H1 (cell line): ENCODE measurements at regions not wholly inside any gene's neighbourhood (a gene's known extent, or its start where the extent isn't known, plus 50 kb on each side); places are given as distances from the start of the nearest gene placed in this dataset.

ENCODE experiments used
- CTCF ChIA-PET: fragments of 300-600 bp; sonication (Branson Sonifier 250); formaldehyde crosslinking; loops from one replicate; lab custom pipeline; 2021; ENCODE audit not compliant: partially characterized antibody; lab: Charles Lee
- POLR2A ChIA-PET: fragments of 300-600 bp; sonication (Branson Sonifier 250); formaldehyde crosslinking; loops from one replicate; lab custom pipeline; 2021; ENCODE audit warnings: inconsistent platforms; ENCODE audit not compliant: partially characterized antibody; lab: Charles Lee
- DNase-seq, 2 experiments: peaks; one replicate each; pipeline versions ENCODE4 v3.0.0 to v3.0.0-alpha.2; 2010 to 2022; ENCODE audit warnings: low spot score in 2 of 2, low read depth in 1 of 2, mixed read lengths in 1 of 2
- FAIRE-seq: peaks from 2 replicates; lab custom pipeline; 2011; peaks lifted over from hg19 to GRCh38; lab: Jason Lieb, UNC
- H2AFZ ChIP-seq: 2 replicates; pipeline ENCODE4 v1.8.1; 2012; ENCODE audit warnings: low read length, inconsistent platforms
- H2AK5ac ChIP-seq: 2 replicates; pipeline ENCODE4 v1.6.1; 2013; ENCODE audit warnings: low read depth, low read length
- H2BK120ac ChIP-seq: replicated peaks from 2 replicates; pipeline ENCODE3; 2013; ENCODE audit warnings: low read depth, low read length, inconsistent platforms
- H2BK12ac ChIP-seq: 2 replicates; pipeline ENCODE4 v1.6.1; 2013; ENCODE audit warnings: low read depth, low read length
- H2BK15ac ChIP-seq: 2 replicates; pipeline ENCODE4 v1.6.1; 2013; ENCODE audit warnings: low read length
- H2BK20ac ChIP-seq: 2 replicates; pipeline ENCODE4 v1.6.1; 2013; ENCODE audit warnings: low read length
- H2BK5ac ChIP-seq: 2 replicates; pipeline ENCODE4 v1.6.1; 2013; ENCODE audit warnings: low read depth, low read length
- H3K14ac ChIP-seq: 2 replicates; pipeline ENCODE4 v1.6.1; 2013; ENCODE audit warnings: inconsistent platforms; ENCODE audit not compliant: insufficient read length
- H3K18ac ChIP-seq: 2 replicates; pipeline ENCODE4 v1.6.1; 2013; ENCODE audit warnings: low read length; ENCODE audit errors: extremely low read depth
- H3K23ac ChIP-seq: 2 replicates; pipeline ENCODE4 v1.6.1; 2013; ENCODE audit warnings: inconsistent platforms; ENCODE audit not compliant: insufficient read length
- H3K23me2 ChIP-seq: 2 replicates; pipeline ENCODE4 v1.6.1; 2013; ENCODE audit warnings: low read depth, low read length
- H3K27ac ChIP-seq: 2 replicates; pipeline ENCODE4 v1.6.1; 2011; ENCODE audit warnings: low read depth, low read length, inconsistent platforms
- H3K27me3 ChIP-seq, 4 experiments: replicated peaks in 1 of 4; 1 replicate in 1 of 4; 2 replicates in 3 of 4; pipeline versions ENCODE4 v1.6.1 to v1.8.1; 2011 to 2013; ENCODE audit warnings: low read length in 3 of 4, mild to moderate bottlenecking in 3 of 4, inconsistent platforms in 2 of 4, mixed read lengths in 2 of 4, moderate library complexity in 1 of 4; ENCODE audit not compliant: control insufficient read depth in 3 of 4, insufficient read depth in 3 of 4; ENCODE audit errors: extremely low read depth in 1 of 4
- H3K36me3 ChIP-seq, 4 experiments: 2 replicates each; pipeline versions ENCODE4 v1.6.1 to v1.8.1; 2011 to 2013; ENCODE audit warnings: mild to moderate bottlenecking in 4 of 4, low read length in 3 of 4, moderate library complexity in 2 of 4, control low read depth in 1 of 4, inconsistent platforms in 1 of 4; ENCODE audit not compliant: insufficient read depth in 4 of 4, control insufficient read depth in 2 of 4
- H3K4ac ChIP-seq: replicated peaks from 2 replicates; pipeline ENCODE3; 2013; ENCODE audit warnings: low read length, low read depth, mixed read lengths, inconsistent platforms; ENCODE audit not compliant: insufficient read length
- H3K4me1 ChIP-seq, 4 experiments: replicated peaks in 1 of 4; 1 replicate in 1 of 4; 2 replicates in 3 of 4; pipeline versions ENCODE4 v1.6.1 to v1.8.1; 2011 to 2013; ENCODE audit warnings: low read length in 3 of 4, inconsistent platforms in 2 of 4, mixed read lengths in 1 of 4; ENCODE audit not compliant: insufficient read depth in 4 of 4, control insufficient read depth in 3 of 4
- H3K4me2 ChIP-seq, 2 experiments: 2 replicates each; pipeline versions ENCODE4 v1.6.1 to v1.8.1; 2011 to 2013; ENCODE audit warnings: low read depth in 2 of 2, low read length in 2 of 2, control low read depth in 1 of 2, inconsistent platforms in 1 of 2, mild to moderate bottlenecking in 1 of 2; ENCODE audit not compliant: insufficient read depth in 1 of 2
- H3K4me3 ChIP-seq, 4 experiments: fragments of 200-600, 300-600 bp in 1 of 4; sonication (generic), shearing (Covaris generic), sonication (Bioruptor Twin) in 1 of 4; 2 replicates each; pipeline versions ENCODE4 v1.5.1 to v1.8.1; 2011 to 2016; ENCODE audit warnings: low read length in 4 of 4, low read depth in 3 of 4, control low read depth in 2 of 4, inconsistent platforms in 2 of 4, mild to moderate bottlenecking in 2 of 4, mixed read lengths in 1 of 4, moderate library complexity in 1 of 4; ENCODE audit not compliant: insufficient read depth in 2 of 4; ENCODE audit errors: extremely low read depth in 1 of 4
- H3K56ac ChIP-seq: replicated peaks from 2 replicates; pipeline ENCODE3; 2013; ENCODE audit warnings: low read depth, mild to moderate bottlenecking, mixed read lengths, low read length, inconsistent platforms; ENCODE audit not compliant: insufficient read length
- H3K79me1 ChIP-seq: 2 replicates; pipeline ENCODE4 v1.6.1; 2013; ENCODE audit warnings: low read depth, low read length, control low read depth
- H3K79me2 ChIP-seq, 2 experiments: 2 replicates each; pipeline versions ENCODE4 v1.6.1 to v1.8.1; 2012 to 2013; ENCODE audit warnings: low read length in 2 of 2, mild to moderate bottlenecking in 2 of 2, inconsistent platforms in 1 of 2; ENCODE audit not compliant: insufficient read depth in 2 of 2, control insufficient read depth in 1 of 2
- H3K9ac ChIP-seq, 4 experiments: replicated peaks in 1 of 4; 1 replicate in 1 of 4; 2 replicates in 3 of 4; pipeline versions ENCODE4 v1.6.1 to v1.8.1; 2011 to 2013; ENCODE audit warnings: low read depth in 3 of 4, low read length in 3 of 4, control low read depth in 2 of 4, mild to moderate bottlenecking in 2 of 4, moderate library complexity in 2 of 4, inconsistent platforms in 1 of 4; ENCODE audit errors: extremely low read depth in 1 of 4
- H3K9me3 ChIP-seq, 2 experiments: 2 replicates each; pipeline versions ENCODE4 v1.6.1 to v1.8.1; 2012 to 2013; ENCODE audit warnings: mild to moderate bottlenecking in 2 of 2, moderate library complexity in 2 of 2, control low read depth in 1 of 2, inconsistent platforms in 1 of 2, low read depth in 1 of 2, low read length in 1 of 2, mixed read lengths in 1 of 2; ENCODE audit not compliant: insufficient read depth in 2 of 2
- H4K20me1 ChIP-seq, 2 experiments: replicated peaks in 1 of 2; 2 replicates each; pipeline versions ENCODE3 to v1.8.1; 2011 to 2013; ENCODE audit warnings: inconsistent platforms in 2 of 2, low read length in 2 of 2, mild to moderate bottlenecking in 1 of 2; ENCODE audit not compliant: insufficient read depth in 2 of 2, control insufficient read depth in 1 of 2
- H4K5ac ChIP-seq: 2 replicates; pipeline ENCODE4 v1.6.1; 2013; ENCODE audit warnings: low read length, low read depth, mixed read lengths, inconsistent platforms; ENCODE audit not compliant: insufficient read length
- H4K8ac ChIP-seq: 2 replicates; pipeline ENCODE4 v1.8.0; 2013; ENCODE audit warnings: mild to moderate bottlenecking, moderate library complexity, low read length, inconsistent platforms; ENCODE audit not compliant: insufficient read depth; ENCODE audit errors: extremely low read depth
- H4K91ac ChIP-seq: replicated peaks from 2 replicates; pipeline ENCODE3; 2013; ENCODE audit warnings: low read length, mixed read lengths, inconsistent platforms; ENCODE audit not compliant: insufficient read length
- ATF3 ChIP-seq: IDR thresholded peaks from 2 replicates; pipeline ENCODE4 v1.6.1; 2011; ENCODE audit warnings: low read depth, mild to moderate bottlenecking, low read length; ENCODE audit not compliant: insufficient read depth
- BACH1 ChIP-seq: IDR thresholded peaks from 2 replicates; pipeline ENCODE4 v1.6.1; 2012; ENCODE audit warnings: low read length, improper control_type of control experiment
- CBX5 ChIP-seq: fragments of 300-800, 300-1000 bp; sonication (generic); IDR thresholded peaks from 2 replicates; pipeline ENCODE4 v1.7.1; 2016; ENCODE audit warnings: antibody characterized with exemption, low read length, low read depth
- HDAC6 ChIP-seq: IDR thresholded peaks from one replicate; pipeline ENCODE4 v1.7.1; 2012; ENCODE audit warnings: low read depth, mild to moderate bottlenecking, inconsistent platforms, low read length, moderate library complexity
- NRF1 ChIP-seq: IDR thresholded peaks from 2 replicates; pipeline ENCODE4 v1.6.1; 2011; ENCODE audit warnings: mild to moderate bottlenecking, low read depth, low read length, improper control_type of control experiment
- RBBP5 ChIP-seq: IDR thresholded peaks from 2 replicates; pipeline ENCODE4 v1.7.1; 2012; ENCODE audit warnings: low read depth, mild to moderate bottlenecking, inconsistent platforms, low read length, moderate library complexity, borderline replicate concordance
- SAP30 ChIP-seq: fragments of 300-600 bp; sonication (generic); IDR thresholded peaks from 2 replicates; pipeline ENCODE4 v1.7.1; 2012; ENCODE audit warnings: low read length, moderate library complexity, mild to moderate bottlenecking, inconsistent platforms; ENCODE audit not compliant: insufficient read depth, insufficient replicate concordance
- TAF1 ChIP-seq: IDR thresholded peaks from 2 replicates; pipeline ENCODE4 v1.6.1; 2011; ENCODE audit warnings: mild to moderate bottlenecking, low read depth, low read length
- WGBS, 2 experiments: shearing (Covaris generic) in 1 of 2; methylation state at CpG; one replicate each; pipeline versions ENCODE4 v1.1.6 to v1.1.7; 2013 to 2015; ENCODE audit warnings: low lambda C conversion rate in 2 of 2, mixed read lengths in 2 of 2, inconsistent platforms in 1 of 2, low coverage in 1 of 2, missing lambda C conversion rate in 1 of 2; ENCODE audit not compliant: insufficient replicate concordance in 2 of 2, insufficient coverage in 1 of 2, insufficient read length in 1 of 2; ENCODE audit errors: extremely low coverage in 1 of 2, missing lambda C conversion rate in 1 of 2; 5-methylcytosine and 5-hydroxymethylcytosine counted together

GRCh38 chr2:120966510-120967254 lies 231.0 kb downstream of the GLI2 start:
- POLR2A ChIA-PET, result no interaction called here
- CTCF ChIA-PET, result interaction anchor here (1.1 to 4.4 kb wide), 3 partner anchors 7 to 196 kb away, joined by 3 to 40 read pairs (median 4); no protein-coding TSS in a partner anchor

More at GRCh38 chr2:120966510-120967254, 231.0 kb downstream of the GLI2 start:
- Histone ChIP-seq H3K18ac (no peak overlapping the region), H3K79me1 (no peaks in the 10 kb centered on the region; the same call in 1 of the 2 replicates), H2AK5ac (no peak overlapping the region), H3K79me2 (no peaks in the 10 kb centered on the region), H3K14ac (no peak overlapping the region), H4K8ac (no peak overlapping the region), H2BK5ac (no peak overlapping the region), H3K4ac (no peak overlapping the region), H4K20me1 (peaks cover 0 to 18% of the 10 kb centered on the region in 2 experiments), H2AFZ (no peak overlapping the region), H3K23ac (no peak overlapping the region), H3K4me3 (no peak overlapping the region), H3K9ac (no peak overlapping the region), H2BK12ac (no peak overlapping the region), H3K27me3 (no peaks in the 10 kb centered on the region), H3K23me2 (no peaks in the 10 kb centered on the region), H4K91ac (no peak overlapping the region), H2BK15ac (no peak overlapping the region), H2BK20ac (no peak overlapping the region), H3K36me3 (peaks cover 8 to 27% (median 20%) of the 10 kb centered on the region in 4 experiments; a peak in 6 of 8 replicates), H3K4me1 (no peaks in the 10 kb centered on the region; a peak in 2 of 7 replicates), H3K56ac (no peak overlapping the region), H3K27ac (no peak overlapping the region), H4K5ac (no peak overlapping the region), H3K9me3 (no peaks in the 10 kb centered on the region), H2BK120ac (no peak overlapping the region), H3K4me2 (no peak overlapping the region)
- DNase-seq (no peak), FAIRE-seq (no peak)
- TF ChIP-seq HDAC6 (no peak), BACH1 (no peak), ATF3 (no peak), RBBP5 (no peak), TAF1 (no peak), CBX5 (no peak), SAP30 (no peak), NRF1 (no peak)
- WGBS, 2 experiments, result 88% methylated on average over 12 of the region's 12 CpGs; no CpG with 5 or more reads in 1 of the 2 experiments
